ENCODE measurements at regions not wholly inside any gene's neighbourhood (a gene's known extent, or its start where the extent isn't known, plus 50 kb on each side); places are given as distances from the start of the nearest gene placed in this dataset.

DNA sequence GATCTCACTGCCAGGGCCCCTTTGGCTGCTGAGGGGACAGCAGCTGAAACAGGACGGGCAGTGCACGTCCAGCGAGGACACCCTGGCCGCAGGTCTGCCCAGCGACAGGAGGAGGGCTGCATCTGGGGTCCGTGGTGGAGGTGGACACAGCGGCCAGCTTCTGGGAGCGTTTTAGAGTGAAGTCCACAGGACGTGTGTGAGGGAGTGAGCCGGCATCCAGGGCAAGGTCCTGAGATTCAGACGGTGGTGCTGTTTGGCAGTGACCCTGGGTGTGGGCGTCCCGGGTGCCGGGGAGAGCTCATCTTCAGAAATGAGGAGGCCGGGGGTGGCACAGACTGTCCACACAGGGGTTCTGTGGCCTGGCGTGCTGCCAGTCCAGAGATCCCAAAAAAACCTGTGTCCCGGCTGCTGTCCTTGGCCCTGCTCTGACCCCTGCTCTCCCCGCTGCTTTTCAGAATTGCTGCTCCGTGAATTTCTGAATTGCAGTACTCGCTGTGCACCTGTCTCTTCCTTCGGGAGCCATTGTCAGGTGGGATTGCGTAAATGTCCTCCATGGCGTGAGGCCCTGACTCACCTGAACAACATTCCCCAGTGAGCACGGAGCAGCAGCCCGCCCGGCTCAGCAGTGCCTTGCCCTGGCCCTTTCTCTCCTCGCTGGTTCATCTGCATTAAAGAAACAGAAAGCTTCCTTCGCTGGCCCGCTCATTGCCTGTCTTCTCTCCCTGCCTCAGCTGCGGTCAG lies 183.5 kb upstream of the C14orf180 start:
- TF ChIP-seq, protein P1, sequence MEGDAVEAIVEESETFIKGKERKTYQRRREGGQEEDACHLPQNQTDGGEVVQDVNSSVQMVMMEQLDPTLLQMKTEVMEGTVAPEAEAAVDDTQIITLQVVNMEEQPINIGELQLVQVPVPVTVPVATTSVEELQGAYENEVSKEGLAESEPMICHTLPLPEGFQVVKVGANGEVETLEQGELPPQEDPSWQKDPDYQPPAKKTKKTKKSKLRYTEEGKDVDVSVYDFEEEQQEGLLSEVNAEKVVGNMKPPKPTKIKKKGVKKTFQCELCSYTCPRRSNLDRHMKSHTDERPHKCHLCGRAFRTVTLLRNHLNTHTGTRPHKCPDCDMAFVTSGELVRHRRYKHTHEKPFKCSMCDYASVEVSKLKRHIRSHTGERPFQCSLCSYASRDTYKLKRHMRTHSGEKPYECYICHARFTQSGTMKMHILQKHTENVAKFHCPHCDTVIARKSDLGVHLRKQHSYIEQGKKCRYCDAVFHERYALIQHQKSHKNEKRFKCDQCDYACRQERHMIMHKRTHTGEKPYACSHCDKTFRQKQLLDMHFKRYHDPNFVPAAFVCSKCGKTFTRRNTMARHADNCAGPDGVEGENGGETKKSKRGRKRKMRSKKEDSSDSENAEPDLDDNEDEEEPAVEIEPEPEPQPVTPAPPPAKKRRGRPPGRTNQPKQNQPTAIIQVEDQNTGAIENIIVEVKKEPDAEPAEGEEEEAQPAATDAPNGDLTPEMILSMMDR (IDR thresholded peaks at IDR 0.05; ENCODE audit: borderline replicate concordance, control extremely low read depth, extremely low read depth, insufficient read depth, missing control alignments), result no peak
- in situ Hi-C loops (cut with MboI; ENCODE audit: low sequenced_read_pairs, unreplicated experiment), result no loop called here
- peak; percentile 14 for DNase-seq (ENCODE audit: low spot score)

DNA sequence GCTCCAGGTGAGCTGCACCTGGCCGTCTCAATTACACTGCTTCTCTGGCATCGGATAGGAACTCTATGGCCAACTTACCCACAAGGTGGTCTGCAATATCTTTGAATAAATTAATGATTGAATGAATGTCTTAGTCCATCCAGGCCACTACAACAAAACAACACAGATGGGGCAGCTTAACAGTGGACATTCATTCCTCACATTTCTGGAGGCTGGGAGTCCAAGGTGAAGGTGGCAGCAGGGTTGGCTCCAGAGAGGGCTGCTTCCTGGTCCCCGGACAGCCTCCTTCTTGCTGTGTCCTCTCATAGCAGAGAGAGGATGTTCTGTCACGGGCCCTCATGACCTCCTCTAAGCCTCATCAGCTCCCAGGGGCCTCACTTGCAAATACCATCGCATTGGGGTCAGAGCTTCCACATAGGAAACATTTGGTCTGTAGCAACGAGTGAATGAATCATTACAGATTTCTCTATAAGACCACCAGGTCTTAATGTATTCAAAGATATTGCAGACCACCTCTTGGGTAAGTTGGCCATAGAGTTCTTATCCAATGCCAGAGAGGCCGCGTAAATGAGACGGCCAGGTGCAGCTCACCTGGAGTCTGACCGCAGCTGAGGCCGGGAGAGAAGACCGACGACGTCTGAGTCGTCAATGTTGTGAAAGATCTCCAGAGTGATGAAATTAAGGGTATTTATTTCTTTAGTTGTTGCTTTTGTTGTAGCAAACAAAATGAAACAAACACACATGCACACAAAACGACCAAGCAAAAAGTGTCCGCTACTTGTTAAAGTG lies 182.7 kb upstream of the C14orf180 start:
- DNase-seq (ENCODE audit: low spot score), result no peak

DNA sequence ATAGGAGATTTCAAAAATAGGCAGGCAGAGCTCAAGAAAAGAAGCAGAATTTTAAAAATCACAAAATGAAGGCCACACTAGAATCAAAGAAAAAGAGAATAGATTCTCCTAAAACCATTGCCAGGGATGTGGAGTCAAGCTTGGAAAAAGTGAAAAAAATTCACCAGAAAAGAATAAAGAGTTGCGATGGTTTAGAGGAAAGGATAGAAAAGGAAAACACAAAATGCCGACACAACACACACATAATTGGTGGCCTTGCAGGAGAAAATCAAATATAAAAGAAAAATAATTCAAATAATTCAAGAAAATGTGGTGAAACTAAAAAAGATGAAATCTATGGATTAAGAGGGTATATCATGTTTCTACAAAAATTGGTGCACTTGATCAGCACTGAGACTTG lies 181.6 kb upstream of the C14orf180 start:
- DNase-seq (ENCODE audit: low spot score), result no peak
- in situ Hi-C loops (cut with MboI; ENCODE audit: low sequenced_read_pairs, unreplicated experiment), result no loop called here
- TF ChIP-seq, protein P1 (IDR thresholded peaks at IDR 0.05; ENCODE audit: borderline replicate concordance, control extremely low read depth, extremely low read depth, insufficient read depth, missing control alignments), result no peak

More for the DNA sequence above, 182.7 kb upstream of the C14orf180 start:
- in situ Hi-C loops (cut with MboI; ENCODE audit: low sequenced_read_pairs, unreplicated experiment), result no loop called here
- TF ChIP-seq, protein P1 (IDR thresholded peaks at IDR 0.05; ENCODE audit: borderline replicate concordance, control extremely low read depth, extremely low read depth, insufficient read depth, missing control alignments), result no peak

DNA sequence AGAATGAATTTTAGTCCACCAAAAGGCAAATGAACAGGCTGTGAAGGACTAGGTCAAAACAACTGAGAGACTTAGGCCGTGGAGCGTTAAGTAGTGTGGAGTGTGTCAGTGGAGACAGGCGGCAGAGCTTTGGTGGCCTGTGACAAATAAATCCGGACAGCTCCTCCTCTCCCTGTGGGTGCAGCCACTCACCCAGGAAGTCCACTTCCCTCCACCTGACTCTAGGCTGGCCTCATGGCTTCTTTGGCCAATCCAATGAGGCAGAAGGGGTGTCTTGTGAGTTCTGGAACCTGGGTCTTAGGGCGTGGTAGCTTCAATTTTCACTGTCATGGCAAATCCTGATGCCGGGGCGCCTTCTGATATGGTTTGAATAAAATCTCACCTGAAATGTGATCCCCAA lies 180.9 kb upstream of the C14orf180 start:
- DNase-seq (ENCODE audit: low spot score), result no peak
- TF ChIP-seq, protein P1 (IDR thresholded peaks at IDR 0.05; ENCODE audit: borderline replicate concordance, control extremely low read depth, extremely low read depth, insufficient read depth, missing control alignments), result no peak
- in situ Hi-C loops (cut with MboI; ENCODE audit: low sequenced_read_pairs, unreplicated experiment), result no loop called here

DNA sequence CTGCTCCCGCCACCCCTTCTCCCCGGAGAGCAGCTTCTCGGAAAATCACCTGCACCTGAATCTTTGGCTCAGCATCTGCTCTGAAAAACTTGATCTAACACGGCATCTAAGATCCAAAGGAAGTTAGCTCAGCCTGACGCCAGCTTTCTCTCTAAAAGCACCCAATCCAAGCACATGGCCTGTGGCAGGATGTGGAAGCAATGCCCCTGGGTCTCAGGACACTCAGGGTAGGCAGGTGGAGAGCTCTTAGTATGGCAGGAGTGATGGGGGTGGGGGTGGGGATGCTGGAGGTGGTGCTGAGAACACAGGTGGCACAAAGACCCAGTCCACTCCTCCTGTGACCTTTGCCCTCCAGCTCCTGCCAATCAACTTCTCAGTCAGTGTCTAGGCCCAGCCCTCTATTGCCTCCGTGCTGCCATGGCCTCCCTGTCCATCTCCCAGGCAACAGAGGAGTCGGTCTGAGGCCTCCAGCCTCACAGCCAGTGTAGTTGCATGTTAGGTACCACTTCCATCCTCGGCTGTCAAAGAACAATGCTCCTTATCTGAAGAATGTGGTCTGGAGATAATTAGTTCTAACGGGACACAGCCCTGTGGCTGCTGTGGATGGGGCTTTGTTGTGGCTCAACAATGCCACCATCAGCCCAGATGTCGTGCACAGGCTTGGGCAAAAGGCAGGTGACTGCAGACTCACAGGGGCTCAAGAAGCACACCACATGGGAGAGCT lies 180.0 kb upstream of the C14orf180 start:
- in situ Hi-C loops (cut with MboI; ENCODE audit: low sequenced_read_pairs, unreplicated experiment), result no loop called here
- TF ChIP-seq, protein P1 (IDR thresholded peaks at IDR 0.05; ENCODE audit: borderline replicate concordance, control extremely low read depth, extremely low read depth, insufficient read depth, missing control alignments), result no peak
- DNase-seq (ENCODE audit: low spot score), result peak; percentile 11

DNA sequence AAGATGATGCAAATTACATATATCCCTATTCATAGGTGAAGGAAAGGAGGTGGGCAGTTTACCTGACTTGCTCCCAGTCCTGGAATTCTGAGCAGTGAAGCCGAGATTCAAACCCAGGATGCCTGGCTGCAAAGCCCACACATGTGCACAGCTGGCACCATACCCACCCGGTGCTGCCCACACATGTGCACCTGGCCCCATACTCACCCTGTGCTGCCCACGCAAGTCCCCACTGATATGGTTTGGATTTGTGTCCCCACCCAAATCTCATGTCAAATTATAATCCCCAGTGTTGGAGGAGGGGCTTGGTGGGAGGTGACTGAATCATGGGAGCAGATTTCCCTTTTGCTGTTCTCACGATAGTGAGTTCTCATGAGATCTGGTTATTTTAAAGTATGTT lies 179.2 kb upstream of the C14orf180 start:
- DNase-seq (ENCODE audit: low spot score), result no peak
- TF ChIP-seq, protein P1 (IDR thresholded peaks at IDR 0.05; ENCODE audit: borderline replicate concordance, control extremely low read depth, extremely low read depth, insufficient read depth, missing control alignments), result no peak
- in situ Hi-C loops (cut with MboI; ENCODE audit: low sequenced_read_pairs, unreplicated experiment), result no loop called here
